Activated naive CD4-positive, alpha-beta T cell treated with anti-CD3 and anti-CD28 coated beads, Interleukin-2, amount 50 U/mL, for 16 hours (primary cell): ENCODE measurements at regions not wholly inside any gene's neighbourhood (a gene's known extent, or its start where the extent isn't known, plus 50 kb on each side); places are given as distances from the start of the nearest gene placed in this dataset.
"Not testable (repeated sequence)": the region's sequence is repeated elsewhere in the genome, so short reads cannot be mapped to it uniquely, and the experiment has no call there.

Experiments
- DNase-seq: peaks from one replicate; pipeline ENCODE4 v3.0.0-alpha.2; 2020

DNA sequence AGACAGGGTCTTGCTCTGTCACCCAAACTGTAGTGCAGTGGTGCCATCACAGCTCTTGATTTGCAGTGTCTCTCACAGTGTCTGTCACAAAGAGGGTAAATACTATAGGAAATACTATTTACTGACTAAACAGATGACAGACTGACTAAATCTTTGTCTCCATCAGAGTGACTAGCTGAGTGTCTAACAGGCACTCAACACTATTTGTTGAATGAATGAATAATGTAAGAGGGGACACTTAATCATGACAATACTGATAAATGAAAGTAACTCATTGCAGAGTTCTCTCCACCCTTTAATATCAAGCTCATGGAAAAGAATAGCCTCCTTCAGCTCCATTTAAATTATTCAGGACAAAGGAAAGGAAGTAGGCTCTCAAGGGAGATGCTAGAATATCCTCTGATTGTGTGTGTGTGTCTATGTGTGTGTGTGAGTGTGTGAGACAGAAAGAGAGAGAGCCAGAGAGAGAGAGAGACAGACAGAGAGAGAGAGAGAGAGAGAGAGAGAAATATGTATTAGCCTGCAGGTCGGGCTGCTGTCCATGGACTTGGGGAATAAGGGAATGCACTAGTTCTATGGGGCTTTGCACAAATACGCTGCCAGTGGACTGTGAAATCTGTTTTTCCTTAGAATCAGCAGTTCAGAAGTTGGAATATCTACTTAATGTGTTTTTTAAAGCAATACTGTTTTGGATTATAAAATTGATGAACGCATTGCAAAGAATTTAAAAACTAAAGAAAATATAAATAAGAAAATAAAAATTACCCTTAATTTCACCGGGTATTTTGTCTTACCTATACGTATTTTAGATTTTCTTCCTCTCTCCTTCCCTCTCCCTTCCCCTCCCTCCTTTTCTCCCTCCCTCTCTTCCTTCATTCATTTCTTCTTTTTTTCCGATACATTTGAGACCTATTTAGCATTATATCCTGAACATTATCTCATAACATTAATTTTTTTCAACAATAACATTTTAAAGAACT, 132.9 kb upstream of the LRIG1 start:
- DNase-seq = no peak

DNA sequence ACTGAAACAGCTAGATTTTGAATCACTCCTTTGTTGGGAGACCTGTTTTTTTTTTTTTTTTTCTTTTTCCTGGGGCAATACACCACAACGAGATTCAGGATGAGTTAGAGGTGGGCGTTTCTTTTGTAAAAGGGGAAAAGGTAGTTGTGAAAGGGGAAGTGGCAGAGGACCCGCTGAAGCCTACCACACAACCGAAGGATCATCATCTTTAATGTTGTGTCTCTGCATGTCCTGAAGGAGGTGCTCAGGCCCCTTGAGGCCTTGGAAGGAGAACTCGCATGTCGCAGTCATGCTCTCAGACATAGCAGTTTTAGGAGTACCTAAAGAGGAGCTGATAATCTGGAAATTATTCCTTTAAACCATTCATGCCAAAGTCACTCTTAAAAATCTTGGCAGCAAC, 137.9 kb upstream of the LRIG1 start:
- DNase-seq = no peak

DNA sequence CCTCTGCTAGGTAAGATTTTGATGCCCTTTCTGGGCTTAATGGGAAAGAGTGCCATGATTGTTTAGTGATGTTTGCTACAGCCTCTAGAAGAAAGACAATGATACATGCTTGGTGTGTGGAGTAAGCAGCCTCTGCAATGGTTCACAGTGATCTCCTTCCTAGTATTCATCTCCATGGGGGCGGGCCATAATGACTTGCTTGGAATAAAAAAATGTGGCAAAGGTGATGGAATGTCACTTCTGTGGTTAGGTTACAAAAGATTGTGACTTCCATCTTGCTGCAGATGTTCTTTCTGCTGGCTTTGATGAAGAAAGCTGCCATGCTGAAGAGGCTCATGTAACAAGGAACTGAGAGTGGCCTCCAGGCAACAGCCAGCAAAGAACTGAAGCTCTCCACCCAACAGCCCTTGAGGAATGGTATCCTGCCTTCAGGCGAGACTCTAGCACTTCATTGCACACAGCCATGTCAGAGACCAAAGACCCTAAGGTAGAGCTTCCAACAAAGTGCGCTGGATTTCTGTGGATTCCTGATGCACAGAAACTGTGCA, 139.1 kb upstream of the LRIG1 start:
- no peak for DNase-seq

DNA sequence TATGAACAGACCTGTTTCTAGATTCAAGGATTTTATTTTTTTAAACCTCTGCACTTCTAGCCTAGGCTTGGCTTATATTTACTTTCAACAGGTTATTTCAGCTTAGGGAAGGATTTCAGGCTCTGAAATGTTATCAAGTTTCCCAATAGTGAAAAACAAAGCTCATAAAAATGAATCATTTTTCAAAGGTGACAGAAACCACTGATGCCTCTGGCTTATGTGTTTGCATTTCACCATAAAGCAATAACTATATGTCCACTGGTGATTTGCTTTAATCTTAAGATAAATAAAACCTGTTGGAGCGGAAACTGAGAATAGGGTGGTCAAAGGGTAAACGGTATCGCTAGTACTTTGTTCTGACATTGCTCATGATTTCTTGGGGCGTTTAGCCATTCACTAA, 141.2 kb upstream of the LRIG1 start:
- DNase-seq = no peak

DNA sequence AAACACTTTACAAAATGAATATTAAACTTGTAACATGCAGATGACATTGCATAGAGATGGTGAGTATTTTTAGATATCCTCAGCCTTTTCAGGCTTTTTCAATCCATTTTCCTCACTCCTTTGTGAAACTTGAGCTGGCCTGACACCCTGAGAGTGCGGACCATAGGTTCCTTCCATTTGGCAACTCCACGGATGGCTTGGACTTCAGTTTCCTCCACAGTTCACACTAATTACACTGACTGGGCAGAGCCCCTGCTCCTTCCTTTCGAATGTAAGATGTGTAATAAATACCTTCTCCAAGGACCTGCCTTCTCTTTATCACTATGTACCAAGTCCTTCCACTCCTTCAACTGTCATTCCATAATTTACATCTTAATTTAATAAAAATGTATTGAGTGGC, 141.7 kb upstream of the LRIG1 start:
- DNase-seq = no peak

DNA sequence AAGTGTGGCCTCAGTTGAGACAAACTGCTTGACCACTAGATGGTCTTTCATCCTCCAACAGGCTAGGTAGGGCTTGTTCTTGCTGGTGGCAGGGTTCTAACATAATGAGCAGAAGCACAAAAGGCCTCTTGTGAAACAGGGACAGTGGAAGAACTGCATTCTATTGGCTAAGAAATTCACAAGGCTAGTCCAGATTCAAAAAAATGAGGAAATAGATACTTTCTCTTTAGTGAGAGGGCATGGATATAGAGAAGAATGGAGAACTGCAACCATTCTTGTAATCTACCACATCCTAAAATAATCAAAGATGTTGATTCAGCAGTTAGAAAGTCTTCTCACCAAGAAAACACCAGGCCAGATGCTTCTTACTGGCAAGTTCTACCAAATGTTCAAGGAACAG, 143.7 kb upstream of the LRIG1 start:
- no peak for DNase-seq

DNA sequence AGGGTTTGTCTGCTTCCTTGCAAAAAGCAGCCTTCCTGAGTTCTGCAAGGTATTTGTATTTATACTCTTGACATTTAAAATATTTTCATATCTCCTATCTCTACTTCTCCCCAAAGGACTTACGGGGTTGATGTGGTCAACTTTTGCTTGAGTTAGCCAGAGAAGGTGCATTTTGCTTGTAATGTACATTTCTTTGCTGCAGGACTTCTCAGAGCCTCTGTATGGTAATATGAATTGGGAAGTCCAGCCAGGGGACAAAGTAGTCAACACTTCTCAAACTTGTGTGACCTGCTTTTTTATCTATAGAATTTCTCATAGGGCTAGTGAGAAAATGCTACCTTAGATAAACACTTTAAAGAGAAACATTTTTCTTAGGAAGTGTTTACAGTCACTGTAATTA, 148.2 kb upstream of the LRIG1 start:
- no peak for DNase-seq

DNA sequence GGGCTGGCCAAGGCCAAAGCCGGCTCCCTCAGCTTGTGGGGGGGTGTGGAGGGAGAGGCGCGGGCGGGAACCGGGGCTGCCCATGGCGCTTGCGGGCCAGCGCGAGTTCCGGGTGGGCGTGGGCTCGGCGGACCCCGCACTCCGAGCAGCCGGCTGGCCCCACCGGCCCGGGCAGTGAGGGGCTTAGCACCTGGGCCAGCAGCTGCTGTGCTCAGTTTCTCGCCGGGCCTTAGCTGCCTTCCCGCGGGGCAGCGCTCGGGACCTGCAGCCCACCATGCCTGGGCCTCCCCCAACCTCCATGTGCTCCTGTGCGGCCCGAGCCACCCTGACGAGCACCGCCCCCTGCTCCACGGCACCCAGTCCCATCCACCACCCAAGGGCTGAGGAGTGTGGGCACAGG, 150.7 kb upstream of the LRIG1 start:
- DNase-seq = not testable (repeated sequence)

DNA sequence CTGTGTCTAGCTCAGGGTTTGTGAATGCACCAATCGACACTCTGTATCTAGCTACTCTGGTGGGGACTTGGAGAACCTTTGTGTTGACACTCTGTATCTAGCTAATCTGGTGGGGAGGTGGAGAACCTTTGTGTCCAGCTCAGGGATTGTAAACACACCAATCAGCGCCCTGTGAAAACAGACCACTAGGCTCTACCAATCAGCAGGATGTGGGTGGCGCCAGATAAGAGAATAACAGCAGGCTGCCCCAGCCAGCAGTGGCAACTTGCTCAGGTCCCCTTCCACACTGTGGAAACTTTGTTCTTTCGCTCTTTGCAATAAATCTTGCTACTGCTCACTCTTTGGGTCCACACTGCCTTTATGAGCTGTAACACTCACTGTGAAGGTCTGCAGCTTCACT, 151.3 kb upstream of the LRIG1 start:
- DNase-seq = not testable (repeated sequence)

DNA sequence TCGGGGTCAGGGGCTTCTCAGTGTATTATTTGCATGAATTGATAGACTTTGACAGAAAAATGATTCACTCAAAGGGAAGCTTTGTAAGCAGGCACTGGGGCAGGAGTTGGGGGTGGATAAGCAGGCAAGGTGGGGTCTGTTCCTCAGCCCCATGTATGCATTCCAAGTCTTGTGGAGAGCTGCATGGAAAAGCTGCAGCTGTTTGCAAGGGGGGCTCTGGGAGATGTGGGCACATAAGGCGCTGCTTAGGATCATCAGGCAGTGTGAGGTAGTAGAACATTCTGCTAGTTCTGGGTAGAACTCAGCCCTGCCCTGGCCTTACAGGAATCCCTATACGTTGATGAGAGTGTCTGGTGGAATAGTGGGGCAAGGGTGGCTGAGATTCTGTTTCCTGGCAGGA, 154.2 kb upstream of the LRIG1 start:
- no peak for DNase-seq

DNA sequence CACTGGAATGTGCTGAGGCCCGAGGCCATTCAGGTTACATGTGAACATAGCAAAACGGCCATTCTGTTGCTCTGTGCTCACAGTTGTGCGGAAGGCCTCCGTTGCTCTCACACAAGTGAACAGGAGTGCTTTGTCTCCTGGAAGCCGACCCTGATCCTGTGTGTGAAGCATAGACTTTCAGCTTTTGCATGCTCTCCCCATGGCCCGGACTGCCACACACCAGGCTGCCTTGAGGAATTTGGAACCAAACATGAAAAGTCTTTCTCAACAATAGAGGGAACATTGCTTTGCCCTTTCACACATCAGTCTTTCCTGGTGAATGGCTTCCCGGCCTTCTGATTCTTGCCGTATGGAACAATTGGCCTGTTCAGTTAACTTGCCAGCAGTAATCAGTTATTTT, 154.8 kb upstream of the LRIG1 start:
- no peak for DNase-seq

DNA sequence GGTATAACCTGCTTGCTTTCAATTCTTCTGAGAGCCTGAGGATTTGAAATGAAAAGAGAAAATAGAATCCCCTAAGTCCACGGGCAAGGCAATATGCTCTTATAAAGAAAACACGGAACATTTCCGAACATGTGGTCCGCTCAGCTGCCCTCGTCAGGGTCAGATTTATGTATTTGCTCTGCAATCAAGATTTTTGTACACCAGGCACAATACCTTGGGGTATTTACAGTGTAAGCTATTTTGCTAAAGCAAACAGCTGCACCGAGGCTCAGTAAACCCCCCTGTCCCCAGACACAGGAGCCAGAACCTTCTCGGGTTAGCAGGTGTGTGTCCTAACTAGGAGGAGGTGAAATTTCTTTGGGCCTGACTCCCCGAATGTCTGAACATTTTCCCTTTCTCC, 155.8 kb upstream of the LRIG1 start:
- DNase-seq = no peak

DNA sequence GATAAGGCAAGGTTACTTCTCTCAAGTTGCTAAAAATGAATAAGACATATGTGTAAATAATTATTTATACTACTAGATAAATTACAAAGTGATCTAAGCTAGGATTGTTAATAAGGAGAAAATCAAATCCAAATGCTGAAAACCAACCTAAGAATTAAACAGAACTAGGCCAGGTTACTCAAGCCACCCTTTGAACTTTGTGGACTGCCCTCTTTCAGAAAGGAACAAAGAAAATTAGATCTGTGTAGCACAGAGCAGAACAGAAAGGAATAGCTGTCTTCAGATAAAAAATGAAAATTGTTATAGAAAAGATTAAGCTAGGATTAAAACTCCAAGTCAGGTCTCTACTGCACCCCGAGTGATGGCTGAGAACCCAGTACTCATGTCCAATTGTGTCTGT, 158.2 kb upstream of the LRIG1 start:
- DNase-seq = no peak

DNA sequence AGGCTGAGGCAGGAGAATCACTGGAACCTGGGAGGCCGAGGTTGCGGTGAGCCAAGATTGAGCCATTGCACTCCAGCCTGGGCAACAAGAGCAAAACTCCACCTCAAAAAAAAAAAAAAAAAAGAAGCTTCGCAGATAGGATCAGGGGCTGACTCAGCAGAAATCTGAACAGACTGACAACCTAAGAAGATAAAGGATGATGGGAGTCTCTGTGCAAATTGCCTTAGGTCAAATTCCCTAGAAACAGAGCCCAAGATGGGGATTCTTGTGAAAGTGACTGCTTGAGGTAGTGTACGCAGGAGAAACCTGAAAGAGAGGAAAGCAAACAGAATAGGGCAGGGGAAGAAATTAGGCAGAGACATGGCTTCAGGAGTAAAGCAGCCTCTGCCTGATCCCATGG, 160.8 kb upstream of the LRIG1 start:
- no peak for DNase-seq

DNA sequence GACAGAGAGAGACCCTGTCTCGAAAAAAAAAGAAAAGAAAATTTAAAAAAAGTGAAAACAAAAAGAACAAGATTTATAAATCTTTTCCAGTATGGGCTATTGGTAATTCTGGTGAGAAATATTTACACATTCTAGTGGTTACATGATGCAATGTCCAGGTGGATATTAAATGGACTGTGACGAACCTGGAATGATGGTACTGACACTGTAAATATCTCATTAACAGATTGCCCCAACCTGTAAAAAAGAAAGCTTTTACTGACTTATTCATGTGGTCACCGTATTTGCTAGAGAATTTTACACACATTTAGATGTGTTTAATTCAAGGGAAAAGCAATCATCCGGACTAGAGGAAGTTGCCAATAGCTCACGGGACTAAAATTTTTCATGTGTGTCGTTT, 162.1 kb upstream of the LRIG1 start:
- DNase-seq = no peak

DNA sequence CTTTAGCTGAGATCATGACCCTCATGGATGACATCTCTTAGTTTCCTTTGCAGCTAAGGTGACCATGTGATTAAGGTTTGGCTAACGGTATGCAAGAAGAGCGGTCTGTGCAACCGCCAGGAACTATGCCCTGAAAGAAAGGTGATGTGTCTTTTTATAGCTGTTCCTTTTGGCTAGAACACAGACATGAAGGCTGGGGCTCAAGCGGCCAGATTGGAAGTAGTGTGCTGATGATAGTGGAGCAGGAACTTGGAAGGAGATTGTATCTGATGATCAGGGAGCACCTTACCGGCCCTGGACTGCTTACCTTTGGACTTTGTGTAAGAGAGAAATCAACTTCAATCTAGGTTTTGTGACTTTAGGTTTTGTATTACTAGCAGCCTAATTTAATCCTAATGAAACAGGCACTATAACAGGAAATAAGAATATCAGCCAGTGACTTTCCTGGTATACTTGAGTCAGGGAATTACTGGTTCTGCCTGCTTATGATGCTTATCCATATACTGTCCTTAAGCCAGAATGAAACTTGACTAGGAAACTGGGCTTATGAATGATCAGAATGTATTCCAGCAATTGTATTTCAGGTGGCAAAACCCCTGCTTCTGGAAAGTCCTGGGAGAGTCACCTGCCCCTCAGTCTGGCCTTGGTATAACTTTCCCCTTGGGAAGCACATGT, 164.3 kb upstream of the LRIG1 start:
- DNase-seq = no peak

DNA sequence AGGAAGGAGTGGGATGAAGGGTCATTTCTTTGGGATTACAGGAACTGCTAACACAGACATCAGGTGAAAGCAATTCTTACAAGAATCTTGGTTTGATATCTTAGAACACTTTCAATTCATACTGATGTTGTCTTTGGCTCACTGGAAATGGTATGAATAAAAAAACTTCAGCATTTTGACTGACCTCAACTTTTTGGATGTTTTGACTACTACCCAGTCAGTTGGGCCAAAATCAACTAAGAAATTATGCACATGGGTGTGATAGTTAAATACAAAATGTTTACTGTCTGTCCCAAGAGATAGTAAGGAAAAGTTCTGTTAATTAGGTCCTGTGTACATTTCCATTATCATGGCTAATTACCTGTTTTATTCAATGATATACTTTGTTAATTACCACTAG, 165.5 kb upstream of the LRIG1 start:
- no peak for DNase-seq

DNA sequence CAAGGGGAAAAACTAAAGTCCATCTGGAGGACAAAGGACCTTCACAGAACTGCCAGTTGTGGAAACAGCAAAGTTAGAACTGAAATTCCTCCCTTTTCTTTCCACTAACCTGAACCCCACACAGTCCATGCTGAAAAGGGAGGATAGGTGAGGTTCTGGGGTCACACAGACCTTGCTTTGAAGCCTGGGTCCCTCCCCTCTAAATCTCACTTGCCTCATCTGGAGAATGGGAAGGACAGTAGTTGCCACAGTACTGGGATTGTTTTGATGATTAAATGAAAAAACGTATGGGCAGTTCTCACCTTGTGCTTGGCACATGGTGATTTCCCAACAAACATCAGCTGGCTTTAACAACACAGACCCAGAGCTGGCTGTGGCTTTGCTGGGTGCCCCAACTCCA, 166.4 kb upstream of the LRIG1 start:
- no peak for DNase-seq

DNA sequence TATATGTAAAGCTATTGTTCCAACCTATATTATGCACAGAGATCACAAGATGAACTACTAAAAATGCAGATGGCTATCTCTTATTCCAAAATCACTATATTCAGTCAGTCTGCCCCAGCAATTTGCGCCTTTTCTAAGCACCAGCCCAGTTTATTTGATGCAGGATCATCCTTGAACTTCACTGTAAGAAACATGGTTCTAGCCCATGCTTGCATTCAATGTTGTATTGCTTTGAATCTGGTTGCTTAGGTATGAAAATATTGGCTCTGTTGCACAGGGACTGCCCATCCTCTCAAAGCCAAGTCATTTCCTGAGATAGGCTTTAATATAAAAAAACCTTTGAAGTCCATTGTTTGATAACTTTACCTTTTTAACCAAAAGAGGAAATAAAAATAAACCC, 170.5 kb upstream of the LRIG1 start:
- DNase-seq = no peak

DNA sequence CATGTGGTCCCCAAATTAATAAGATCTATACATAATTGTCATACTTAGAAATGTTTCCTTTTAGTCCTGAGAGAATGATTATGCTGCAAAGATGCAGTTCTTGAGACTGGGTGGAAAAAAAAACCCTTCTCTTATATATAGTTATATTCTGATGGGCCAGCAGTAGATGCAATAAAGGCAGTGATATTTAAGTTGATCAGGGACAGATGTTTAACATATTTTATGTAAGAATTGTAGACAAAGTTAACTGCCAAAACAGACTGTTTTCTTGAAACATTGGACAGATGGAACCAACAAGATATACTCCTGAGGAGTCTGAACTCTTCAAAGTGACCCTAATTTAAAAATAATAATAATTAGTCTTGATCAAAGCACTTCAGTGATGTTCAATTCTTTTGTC, 172.0 kb upstream of the LRIG1 start:
- DNase-seq = no peak

DNA sequence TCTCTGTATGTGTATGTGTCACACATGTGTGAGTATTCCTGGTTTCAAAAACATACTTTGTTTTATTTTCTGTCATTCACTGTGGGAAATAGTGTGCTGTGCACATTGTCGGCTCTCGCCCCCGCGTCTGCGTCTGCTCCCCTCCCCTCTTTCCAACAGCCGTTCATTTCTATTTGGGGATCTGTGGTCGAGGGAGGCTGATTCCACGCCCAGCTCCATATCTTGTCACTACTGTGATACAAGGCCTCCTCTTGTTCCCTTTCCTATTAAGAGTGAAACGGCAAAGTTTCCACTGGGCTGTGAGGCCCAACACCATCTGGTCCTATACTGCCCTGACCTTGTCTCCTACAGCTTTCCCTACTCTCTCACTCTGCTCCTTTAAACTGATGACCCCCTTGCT, 172.5 kb upstream of the LRIG1 start:
- no peak for DNase-seq

DNA sequence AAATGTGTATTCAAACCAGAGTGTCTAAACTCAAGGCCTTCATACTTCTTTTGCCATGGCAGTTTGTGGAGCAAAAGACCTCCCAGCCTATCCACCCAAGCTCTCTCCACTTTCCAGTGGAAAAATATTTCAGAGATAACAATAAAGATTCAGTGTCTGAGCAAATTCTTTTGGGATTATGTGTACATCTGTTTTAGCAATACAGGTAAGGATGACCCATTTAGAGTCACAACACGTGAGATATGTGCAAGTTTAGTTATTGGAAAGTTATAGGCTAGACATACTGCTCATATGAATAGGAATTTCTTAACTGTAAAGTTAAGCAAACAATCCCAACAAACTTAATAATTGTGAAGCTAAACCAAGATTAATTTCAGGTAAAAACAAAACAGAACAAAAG, 174.5 kb upstream of the LRIG1 start:
- DNase-seq = no peak

DNA sequence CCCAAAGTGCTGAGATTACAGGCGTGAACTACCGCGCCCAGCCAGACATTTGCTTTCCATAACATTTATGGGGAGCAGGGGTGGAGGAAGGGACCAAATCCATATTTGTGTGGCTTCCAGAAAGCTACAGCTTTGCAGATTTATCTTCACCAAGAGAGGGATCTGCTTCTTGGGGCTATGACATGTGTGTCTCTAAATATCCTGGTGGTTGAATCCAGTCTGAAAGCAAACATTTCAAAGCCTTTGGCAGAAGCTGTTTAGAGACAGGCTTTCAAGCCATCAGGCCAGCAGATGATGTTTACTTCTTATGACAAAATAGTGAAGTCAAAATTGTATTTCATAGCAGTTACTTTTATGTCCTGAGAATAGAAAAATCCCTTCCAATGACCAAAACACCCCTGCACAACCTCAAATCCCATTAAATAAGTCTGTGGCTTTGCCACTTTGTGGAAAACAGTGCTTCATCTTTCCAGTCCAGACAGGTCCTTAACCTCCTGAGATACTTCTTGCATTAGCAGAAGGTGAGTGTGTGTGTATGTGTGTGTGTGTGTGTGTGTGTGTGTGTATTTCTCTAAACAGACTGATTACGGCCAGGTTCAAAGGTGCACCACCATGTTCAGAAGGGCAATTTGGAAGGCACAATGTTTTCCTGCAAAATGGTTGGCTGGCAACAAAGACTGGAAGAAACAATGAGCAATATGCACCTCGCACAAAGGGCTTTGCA, 191.4 kb upstream of the LRIG1 start:
- no peak for DNase-seq

DNA sequence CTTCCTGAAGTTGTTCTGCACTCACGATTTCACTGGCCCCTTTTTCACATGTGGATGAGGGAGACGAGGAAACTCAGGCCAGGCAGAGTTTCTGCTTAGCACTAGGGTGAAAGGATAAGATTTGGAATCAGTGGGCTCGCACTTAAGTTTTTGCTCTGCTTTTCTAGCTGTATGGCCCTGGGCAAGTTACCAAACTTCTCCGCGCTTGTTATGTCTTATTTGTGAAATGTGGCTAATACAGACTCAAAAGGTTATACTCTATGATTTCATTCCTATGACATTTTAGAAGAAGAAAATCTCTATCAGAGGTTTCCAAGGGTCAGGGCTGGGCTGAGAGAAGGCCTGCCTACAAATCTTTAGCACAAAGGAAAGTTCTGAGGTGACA, 191.9 kb upstream of the LRIG1 start:
- DNase-seq = no peak
